Renal cortical epithelial cell (primary cell): ENCODE measurements at regions not wholly inside any gene's neighbourhood (a gene's known extent, or its start where the extent isn't known, plus 50 kb on each side); places are given as distances from the start of the nearest gene placed in this dataset.
"Not testable (repeated sequence)": the region's sequence is repeated elsewhere in the genome, so short reads cannot be mapped to it uniquely, and the experiment has no call there.

Experiments used
- DNase-seq: peaks from one replicate; pipeline ENCODE4 v3.0.0-alpha.2; 2011; ENCODE audit warnings: low read depth

GRCh38 chr2:107461301-107461700 lies 365.4 kb upstream of the RGPD4 start:
- DNase-seq, result no peak

GRCh38 chr2:107462181-107462580 lies 364.5 kb upstream of the RGPD4 start:
- no peak for DNase-seq

GRCh38 chr2:107466241-107466640 lies 360.5 kb upstream of the RGPD4 start:
- DNase-seq, result no peak

GRCh38 chr2:107466984-107467773 lies 359.5 kb upstream of the RGPD4 start:
- peak; percentile 37 for DNase-seq

GRCh38 chr2:107469437-107469995 lies 357.2 kb upstream of the RGPD4 start:
- DNase-seq, result no peak

- DNase-seq, result peak; percentile 54
These were observed 353.5 kb upstream of the RGPD4 start for GRCh38 chr2:107473150-107473549.

- no peak for DNase-seq
These were observed 350.8 kb upstream of the RGPD4 start for GRCh38 chr2:107475859-107476258.

GRCh38 chr2:107502539-107502938 lies 324.2 kb upstream of the RGPD4 start:
- no peak for DNase-seq

GRCh38 chr2:107511970-107512789 lies 314.5 kb upstream of the RGPD4 start:
- DNase-seq, result no peak

- DNase-seq, result peak; percentile 71
These were observed 301.3 kb upstream of the RGPD4 start for GRCh38 chr2:107525406-107525805.

- peak; percentile 48 for DNase-seq
These were observed 297.5 kb upstream of the RGPD4 start for GRCh38 chr2:107529146-107529545.

- no peak for DNase-seq
These were observed 296.6 kb upstream of the RGPD4 start for GRCh38 chr2:107530046-107530445.

GRCh38 chr2:107534926-107535325 lies 291.8 kb upstream of the RGPD4 start:
- no peak for DNase-seq

GRCh38 chr2:107535905-107536689 lies 290.6 kb upstream of the RGPD4 start:
- DNase-seq, result not testable (repeated sequence)

- DNase-seq, result no peak
These were observed 284.4 kb upstream of the RGPD4 start for GRCh38 chr2:107542314-107542740.

- DNase-seq, result no peak
These were observed 282.9 kb upstream of the RGPD4 start for GRCh38 chr2:107543793-107544192.

- DNase-seq, result no peak
These were observed 281.6 kb upstream of the RGPD4 start for GRCh38 chr2:107545066-107545465.

- no peak for DNase-seq
These were observed 280.8 kb upstream of the RGPD4 start for GRCh38 chr2:107545851-107546250.

GRCh38 chr2:107548216-107548615 lies 278.5 kb upstream of the RGPD4 start:
- DNase-seq, result no peak

- peak; percentile 31 for DNase-seq
These were observed 273.6 kb upstream of the RGPD4 start for GRCh38 chr2:107553046-107553445.

- DNase-seq, result peak; percentile 28
These were observed 273.2 kb upstream of the RGPD4 start for GRCh38 chr2:107553539-107553938.
